Hepatocyte (in vitro differentiated cells): ENCODE measurements at regions not wholly inside any gene's neighbourhood (a gene's known extent, or its start where the extent isn't known, plus 50 kb on each side); places are given as distances from the start of the nearest gene placed in this dataset.

Source experiments
- CTCF ChIP-seq: fragments of 200-600 bp; sonication (generic); IDR thresholded peaks from 2 replicates; pipeline ENCODE4 v1.5.1; 2016; ENCODE audit warnings: antibody characterized with exemption, mild to moderate bottlenecking; ENCODE audit not compliant: poor library complexity
- EZH2 ChIP-seq: fragments of 200-600 bp; sonication (generic); IDR thresholded peaks from 2 replicates; pipeline ENCODE4 v1.6.1; 2016; ENCODE audit warnings: antibody characterized with exemption, mild to moderate bottlenecking, borderline replicate concordance
- EZH2phosphoT487 ChIP-seq: fragments of 200-600 bp; sonication (generic); IDR thresholded peaks from one replicate; pipeline ENCODE4 v1.6.1; 2018; ENCODE audit warnings: antibody characterized with exemption, mild to moderate bottlenecking, low read depth, moderate library complexity; ENCODE audit not compliant: unreplicated experiment, severe bottlenecking

GRCh38 chr3:191631496-191631895, 170.5 kb downstream of the PYDC2 start:
- TF ChIP-seq CTCF = no peak
- no peak for TF ChIP-seq EZH2
- no peak for TF ChIP-seq EZH2phosphoT487
